HCT116 (cell line): ENCODE measurements at regions not wholly inside any gene's neighbourhood (a gene's known extent, or its start where the extent isn't known, plus 50 kb on each side); places are given as distances from the start of the nearest gene placed in this dataset.

ENCODE experiments used
- ATAC-seq: fragments of 200-7000 bp; cut with Tn5 transposase; 2 replicates; pipeline ENCODE4 v1.9.1; 2020; ENCODE audit warnings: mild to moderate bottlenecking, moderate library complexity
- BruUV-seq: library from RNA; stranded (reverse); fragments of 400-500 nt; replicated peaks from 2 replicates; lab custom pipeline; 2021; lab: Mats Ljungman, UMichigan
- CTCF ChIA-PET: fragments of 300-600 bp; sonication (Branson Sonifier 250); formaldehyde crosslinking; loops from one replicate; lab custom pipeline; 2021; ENCODE audit warnings: antibody characterized with exemption; lab: Charles Lee
- POLR2A ChIA-PET: fragments of 300-600, 350-600 bp; sonication (Branson Sonifier 250); formaldehyde crosslinking; loops from one replicate; lab custom pipeline; 2021; ENCODE audit warnings: antibody characterized with exemption; lab: Charles Lee
- RAD21 ChIA-PET, 2 experiments: fragments of 300-600 bp; sonication (Branson Sonifier 250); formaldehyde crosslinking; loops; one replicate each; lab custom pipeline; 2023; ENCODE audit warnings: low total read pairs in 2 of 2; ENCODE audit not compliant: uncharacterized antibody in 2 of 2, unreplicated experiment in 2 of 2, low non-redundant PET in 1 of 2; lab: Charles Lee
- DNase-seq: peaks from one replicate; pipeline ENCODE4 v3.0.0-alpha.2; 2010; ENCODE audit warnings: low read depth, low spot score
- H2AFZ ChIP-seq: fragments of 200-600 bp; shearing (Covaris generic), sonication (generic); 2 replicates; pipeline ENCODE4 v1.6.1; 2017; ENCODE audit warnings: low read depth, mixed run types, mixed read lengths, antibody characterized with exemption, low read length; ENCODE audit not compliant: poor library complexity, severe bottlenecking
- H3K27ac ChIP-seq: 2 replicates; pipeline ENCODE4 v1.5.1; 2012; ENCODE audit warnings: low read depth, low read length
- H3K27me3 ChIP-seq: fragments of 200-600 bp; sonication (generic); 2 replicates; pipeline ENCODE4 v1.6.1; 2016; ENCODE audit warnings: mixed run types, low read length, mixed read lengths; ENCODE audit not compliant: insufficient read depth
- H3K36me3 ChIP-seq, 2 experiments: fragments of 200-500 bp in 1 of 2; fragments of 200-600 bp in 1 of 2; sonication (Bioruptor generic) in 1 of 2; sonication (generic) in 1 of 2; 2 replicates each; pipeline versions ENCODE4 v1.5.1 to v1.6.1; 2014 to 2016; ENCODE audit warnings: low read length in 2 of 2, inconsistent platforms in 1 of 2, mixed read lengths in 1 of 2, mixed run types in 1 of 2; ENCODE audit not compliant: insufficient read depth in 2 of 2, control insufficient read depth in 1 of 2
- H3K4me1 ChIP-seq, 2 experiments: fragments of 200-600 bp in 1 of 2; sonication (generic) in 1 of 2; 2 replicates each; pipeline versions ENCODE4 v1.5.1 to v1.6.1; 2012 to 2017; ENCODE audit warnings: low read length in 2 of 2, inconsistent platforms in 1 of 2, mild to moderate bottlenecking in 1 of 2, mixed read lengths in 1 of 2, mixed run types in 1 of 2, moderate library complexity in 1 of 2; ENCODE audit not compliant: insufficient read depth in 2 of 2, control insufficient read depth in 1 of 2
- H3K4me2 ChIP-seq: fragments of 200-600 bp; sonication (generic); 2 replicates; pipeline ENCODE4 v1.6.1; 2017; ENCODE audit warnings: mixed run types, low read length, mixed read lengths
- H3K4me3 ChIP-seq, 2 experiments: fragments of 200-600 bp in 1 of 2; sonication (generic) in 1 of 2; replicated peaks in 1 of 2; 2 replicates each; pipeline ENCODE4 v1.5.1; 2011 to 2016; ENCODE audit warnings: low read length in 2 of 2, control low read depth in 1 of 2, low read depth in 1 of 2, mild to moderate bottlenecking in 1 of 2, mixed read lengths in 1 of 2, mixed run types in 1 of 2
- H3K79me2 ChIP-seq: fragments of 200-600 bp; sonication (generic); 2 replicates; pipeline ENCODE4 v1.6.1; 2017; ENCODE audit warnings: mild to moderate bottlenecking, mixed run types, low read length, moderate library complexity, mixed read lengths; ENCODE audit not compliant: insufficient read depth
- H3K9ac ChIP-seq: fragments of 200-600 bp; sonication (generic); 2 replicates; pipeline ENCODE4 v1.6.1; 2016; ENCODE audit warnings: low read length, mixed read lengths
- H3K9me2 ChIP-seq: fragments of 200-600 bp; sonication (generic), shearing (Covaris generic); 2 replicates; pipeline ENCODE4 v1.6.1; 2017; ENCODE audit warnings: mixed run types, mild to moderate bottlenecking, moderate library complexity; ENCODE audit not compliant: insufficient read depth
- H3K9me3 ChIP-seq, 2 experiments: fragments of 200-500 bp in 1 of 2; fragments of 200-600 bp in 1 of 2; sonication (Bioruptor generic) in 1 of 2; sonication (generic) in 1 of 2; 2 replicates each; pipeline ENCODE4 v1.6.1; 2014 to 2017; ENCODE audit warnings: low read length in 2 of 2, mixed read lengths in 2 of 2, inconsistent platforms in 1 of 2, low read depth in 1 of 2, mild to moderate bottlenecking in 1 of 2, mixed run types in 1 of 2, moderate library complexity in 1 of 2; ENCODE audit not compliant: control insufficient read depth in 1 of 2, insufficient read depth in 1 of 2
- H4K20me1 ChIP-seq: fragments of 200-600 bp; sonication (generic), shearing (Covaris generic); 2 replicates; pipeline ENCODE4 v1.6.1; 2017; ENCODE audit warnings: mixed run types, mild to moderate bottlenecking, moderate library complexity; ENCODE audit not compliant: insufficient read depth
- ATF3 ChIP-seq: IDR thresholded peaks from 2 replicates; pipeline ENCODE4 v1.6.1; 2012
- CBX3 ChIP-seq: IDR thresholded peaks from 2 replicates; pipeline ENCODE4 v1.6.1; 2012; ENCODE audit warnings: low read depth
- CEBPB ChIP-seq: IDR thresholded peaks from 2 replicates; pipeline ENCODE4 v1.6.1; 2012; ENCODE audit warnings: low read depth
- EGR1 ChIP-seq: IDR thresholded peaks from 2 replicates; pipeline ENCODE4 v1.6.1; 2012; ENCODE audit warnings: low read depth
- EZH2 ChIP-seq: fragments of 200-600 bp; sonication (generic); IDR thresholded peaks from 2 replicates; pipeline ENCODE4 v1.6.1; 2017; ENCODE audit warnings: antibody characterized with exemption, mixed run types
- FOSL1 ChIP-seq: IDR thresholded peaks from 2 replicates; pipeline ENCODE4 v1.6.1; 2012; ENCODE audit warnings: low read depth
- JUND ChIP-seq: IDR thresholded peaks from 2 replicates; pipeline ENCODE4 v1.6.1; 2012
- MAX ChIP-seq: IDR thresholded peaks from 2 replicates; pipeline ENCODE4 v1.6.1; 2012
- POLR2A ChIP-seq: IDR thresholded peaks from 2 replicates; pipeline ENCODE4 v1.7.0; 2011; ENCODE audit warnings: borderline replicate concordance; ENCODE audit not compliant: insufficient read depth, insufficient read length; ENCODE audit errors: extremely low read depth
- RAD21 ChIP-seq: IDR thresholded peaks from 2 replicates; pipeline ENCODE4 v1.6.1; 2012; ENCODE audit warnings: low read depth, mild to moderate bottlenecking
- REST ChIP-seq: IDR thresholded peaks from 2 replicates; pipeline ENCODE4 v1.6.1; 2012; ENCODE audit warnings: low read depth
- SIN3A ChIP-seq: IDR thresholded peaks from 2 replicates; pipeline ENCODE4 v1.6.1; 2012; ENCODE audit warnings: low read depth
- SP1 ChIP-seq: IDR thresholded peaks from 2 replicates; pipeline ENCODE4 v1.6.1; 2012; ENCODE audit warnings: low read depth
- SRF ChIP-seq: IDR thresholded peaks from 2 replicates; pipeline ENCODE4 v1.6.1; 2012; ENCODE audit warnings: low read depth
- YY1 ChIP-seq: IDR thresholded peaks from 2 replicates; pipeline ENCODE4 v1.6.1; 2011; ENCODE audit warnings: low read length, low read depth, moderate library complexity, mild to moderate bottlenecking; ENCODE audit not compliant: insufficient replicate concordance; ENCODE audit errors: extremely low read depth
- ZFX ChIP-seq: fragments of 450-650 bp; IDR thresholded peaks from 2 replicates; pipeline ENCODE4 v1.6.1; 2017
- ZNF274 ChIP-seq: fragments of 200-500 bp; sonication (Bioruptor generic); IDR thresholded peaks from 2 replicates; pipeline ENCODE4 v1.6.1; 2014; ENCODE audit warnings: mild to moderate bottlenecking, low read depth, low read length, inconsistent platforms
- intact Hi-C: fragments of 100-400 bp; cut with micrococcal nuclease; formaldehyde crosslinking; loops from 2 replicates; pipeline ENCODE4 v1.10.0; 2022

- no peak for TF ChIP-seq YY1
- no peak for TF ChIP-seq SP1
- no peak for TF ChIP-seq ZNF274
- TF ChIP-seq REST: no peak
- no peak for TF ChIP-seq ATF3
- no peak for TF ChIP-seq SRF
- TF ChIP-seq ZFX: no peak
Observed at GRCh38 chr10:60542657-60543056, 153.0 kb upstream of the ANK3 start (continued).

- no peak overlapping the region for H3K27ac ChIP-seq
- ChIA-PET POLR2A (no interaction called here), RAD21 (no interaction called here), CTCF (no interaction called here)
- no TSS peak for BruUV-seq
- no peak overlapping the region for H2AFZ ChIP-seq
- no peaks in the 10 kb centered on the region for H3K27me3 ChIP-seq
- H3K79me2 ChIP-seq: no peaks in the 10 kb centered on the region
- no peak overlapping the region for H3K4me3 ChIP-seq
- no peak overlapping the region for H3K4me2 ChIP-seq
- peaks cover 7 to 20% of the 10 kb centered on the region in 2 experiments; a peak in 3 of 4 replicates for H3K4me1 ChIP-seq
- H3K9me3 ChIP-seq: no peaks in the 10 kb centered on the region
- no peaks in the 10 kb centered on the region for H3K36me3 ChIP-seq
- H3K9ac ChIP-seq: no peak overlapping the region
- ATAC-seq: no peak
- no peaks in the 10 kb centered on the region for H4K20me1 ChIP-seq
- no peaks in the 10 kb centered on the region; the same call in 1 of the 2 replicates for H3K9me2 ChIP-seq
- no peak for DNase-seq
- intact Hi-C loops: loop anchor here (10.0 kb wide), 1 partner anchor 223 kb away; no protein-coding TSS in a partner anchor
- TF ChIP-seq ZNF274: no peak
- TF ChIP-seq SP1: no peak
- TF ChIP-seq JUND: no peak
- no peak for TF ChIP-seq REST
- TF ChIP-seq ATF3: no peak
- no peak for TF ChIP-seq FOSL1
- TF ChIP-seq SRF: no peak
- no peak for TF ChIP-seq RAD21
- no peak for TF ChIP-seq CBX3
- TF ChIP-seq EGR1: no peak
- no peak for TF ChIP-seq SIN3A
- TF ChIP-seq YY1: no peak
- no peak for TF ChIP-seq POLR2A
- no peak for TF ChIP-seq EZH2
- TF ChIP-seq CEBPB: no peak
- no peak for TF ChIP-seq MAX
- no peak for TF ChIP-seq ZFX
Observed at GRCh38 chr10:60541451-60541850, 151.8 kb upstream of the ANK3 start.
